GM19455 (cell line): ENCODE measurements at regions not wholly inside any gene's neighbourhood (a gene's known extent, or its start where the extent isn't known, plus 50 kb on each side); places are given as distances from the start of the nearest gene placed in this dataset.

Experiments
- ATAC-seq: cut with Tn5 transposase; IDR thresholded peaks from one replicate; pipeline ENCODE4 v1.9.1; 2021; ENCODE audit not compliant: unreplicated experiment

DNA sequence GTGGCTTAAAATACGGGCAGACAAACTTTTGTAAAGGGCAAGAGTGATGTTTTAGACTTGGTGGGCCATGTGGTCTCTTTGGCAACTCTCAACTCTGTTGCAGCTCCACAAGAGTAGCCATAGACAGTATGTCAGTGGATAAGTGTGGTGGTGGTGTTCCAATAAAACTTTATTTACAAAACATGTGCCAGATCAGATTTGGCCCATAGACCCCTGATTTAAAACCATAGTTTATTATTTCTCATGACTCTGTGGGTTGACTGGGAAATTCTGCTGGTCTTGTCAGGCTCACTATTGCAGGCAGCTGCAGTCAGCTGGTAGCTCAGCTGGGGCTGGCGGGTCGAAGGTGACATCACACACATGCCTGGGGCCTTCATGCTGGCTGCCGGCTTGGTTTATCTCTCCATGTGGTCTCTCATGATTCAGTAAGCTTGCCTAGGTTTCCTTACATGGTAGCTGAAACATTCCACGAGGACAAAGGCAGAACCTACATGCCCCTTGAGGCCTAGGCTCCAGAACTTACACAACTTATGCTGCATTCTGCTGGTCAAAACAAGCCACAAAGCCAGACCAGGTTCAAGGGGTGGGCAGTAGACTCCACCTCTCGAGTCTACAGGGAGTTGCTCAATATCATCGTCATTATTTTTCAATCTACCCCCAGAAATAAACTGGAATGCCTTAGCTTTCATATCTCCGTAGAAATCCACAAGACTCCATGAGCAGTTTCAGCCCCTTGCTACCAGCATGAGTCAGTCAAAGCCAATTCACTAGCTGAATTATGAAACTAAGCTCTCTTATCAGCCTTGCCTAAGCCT, 245.7 kb downstream of the WDR11 start:
- ATAC-seq = no peak

DNA sequence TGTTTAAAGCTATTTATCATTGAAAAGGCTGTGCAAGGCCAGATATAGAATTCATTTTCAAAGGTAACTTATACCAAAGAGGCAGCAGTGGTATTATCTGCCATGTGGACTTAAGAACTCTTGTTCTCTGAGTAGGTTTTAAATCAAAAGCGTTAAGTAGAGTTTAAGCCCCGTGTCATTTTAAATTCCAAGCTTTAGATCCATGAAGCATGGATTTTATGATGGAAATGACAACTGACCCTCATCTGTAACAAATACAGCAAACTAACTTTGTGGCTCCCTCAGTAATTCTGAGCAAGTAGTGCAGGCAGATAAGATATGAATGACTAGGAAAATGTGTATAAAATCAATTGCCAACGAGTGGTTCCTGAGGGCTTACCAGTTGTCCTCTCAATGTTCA, 247.0 kb downstream of the WDR11 start:
- ATAC-seq = no peak

DNA sequence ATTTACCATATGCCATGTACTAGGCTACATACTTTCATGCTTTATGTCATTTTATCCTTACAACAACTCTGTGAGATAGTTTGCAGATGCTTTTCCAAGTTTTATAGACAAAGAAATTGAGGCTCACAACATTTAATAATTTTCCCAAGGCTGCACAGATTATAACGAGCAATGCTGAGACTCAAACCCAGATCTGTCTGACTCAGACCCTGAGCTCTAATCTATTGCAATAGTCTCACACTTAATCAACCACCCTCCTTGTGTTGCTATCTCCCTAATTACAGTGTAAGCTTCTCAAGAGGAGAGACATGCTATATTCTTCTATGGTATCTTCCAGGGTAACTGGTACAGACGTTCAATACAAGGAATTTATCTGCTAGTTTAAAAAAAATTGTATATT, 247.6 kb downstream of the WDR11 start:
- no peak for ATAC-seq

DNA sequence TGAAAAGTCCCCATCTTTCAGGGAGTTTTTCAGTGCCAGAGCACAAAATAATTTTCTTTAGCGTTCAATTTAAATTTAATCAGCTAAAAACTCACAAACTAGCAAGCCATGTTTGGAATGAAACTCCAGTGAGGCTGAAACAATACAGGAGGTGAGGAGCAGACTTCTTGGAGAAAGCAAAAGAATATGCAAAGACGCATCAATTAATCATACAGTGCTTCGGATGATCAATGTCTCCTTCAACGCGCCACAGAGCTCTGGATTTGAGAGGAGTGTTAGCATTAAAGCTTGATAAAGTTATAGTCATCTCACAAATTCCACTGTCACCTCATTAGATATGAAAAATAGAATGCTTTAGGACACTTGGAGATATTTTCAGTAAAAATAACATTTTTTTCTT, 248.0 kb downstream of the WDR11 start:
- no peak for ATAC-seq

DNA sequence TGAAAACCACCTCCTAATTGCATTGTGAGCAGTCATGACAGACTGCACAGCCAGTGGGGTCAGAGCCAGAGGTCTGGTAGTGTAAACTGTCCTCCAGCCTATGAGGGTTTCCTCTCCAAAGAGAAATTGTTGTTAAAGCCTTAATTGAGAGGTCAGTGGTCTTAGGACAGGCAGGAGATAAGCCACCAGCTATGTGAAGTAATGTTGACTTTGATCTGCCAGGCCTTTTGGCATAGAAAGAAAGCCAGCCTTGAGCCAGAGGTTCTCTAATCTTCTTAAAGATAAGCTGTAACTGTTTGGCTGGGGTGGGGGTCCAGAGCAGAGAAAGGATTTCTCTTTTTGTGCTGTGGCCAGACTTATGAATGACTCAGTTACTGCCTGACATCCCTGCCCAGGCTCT, 248.4 kb downstream of the WDR11 start:
- ATAC-seq = no peak

DNA sequence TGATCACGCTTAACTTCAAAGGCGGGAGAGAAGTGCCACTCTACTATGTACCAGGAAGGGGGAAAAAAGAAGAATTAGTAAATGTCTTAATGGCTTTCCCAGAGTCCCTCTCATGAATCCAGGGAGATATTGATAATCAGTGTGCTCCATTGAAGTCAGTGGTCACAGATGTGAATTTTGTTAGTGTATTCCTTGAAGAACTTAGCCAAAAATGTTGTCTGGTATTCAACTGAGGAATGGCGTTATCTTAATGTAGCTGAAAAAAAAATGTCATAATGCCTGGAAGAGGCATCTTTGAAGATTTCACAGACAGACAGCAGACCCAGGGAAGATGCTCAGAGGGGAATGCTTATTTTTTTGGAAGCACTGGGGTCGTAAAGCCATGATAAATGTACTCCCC, 250.4 kb downstream of the WDR11 start:
- no peak for ATAC-seq

DNA sequence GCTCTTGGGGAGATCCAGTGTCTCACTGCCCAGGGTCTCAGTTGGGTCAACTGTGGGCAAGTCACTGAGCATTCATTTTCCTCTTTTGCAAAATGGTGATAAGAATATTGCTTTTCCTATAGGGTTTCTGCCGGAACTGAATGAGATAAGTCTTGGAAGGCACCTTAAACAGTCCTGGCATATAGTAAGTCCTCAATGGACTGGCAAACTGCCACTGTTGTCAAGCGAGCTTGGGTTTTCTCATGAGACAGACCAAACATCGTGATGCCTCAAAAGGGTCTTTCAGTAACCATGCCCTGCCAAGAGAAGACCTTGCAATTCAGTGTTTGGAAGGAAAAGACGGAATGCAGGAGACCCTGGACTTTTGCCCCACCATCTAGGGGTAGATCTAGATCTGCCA, 251.5 kb downstream of the WDR11 start:
- no peak for ATAC-seq

DNA sequence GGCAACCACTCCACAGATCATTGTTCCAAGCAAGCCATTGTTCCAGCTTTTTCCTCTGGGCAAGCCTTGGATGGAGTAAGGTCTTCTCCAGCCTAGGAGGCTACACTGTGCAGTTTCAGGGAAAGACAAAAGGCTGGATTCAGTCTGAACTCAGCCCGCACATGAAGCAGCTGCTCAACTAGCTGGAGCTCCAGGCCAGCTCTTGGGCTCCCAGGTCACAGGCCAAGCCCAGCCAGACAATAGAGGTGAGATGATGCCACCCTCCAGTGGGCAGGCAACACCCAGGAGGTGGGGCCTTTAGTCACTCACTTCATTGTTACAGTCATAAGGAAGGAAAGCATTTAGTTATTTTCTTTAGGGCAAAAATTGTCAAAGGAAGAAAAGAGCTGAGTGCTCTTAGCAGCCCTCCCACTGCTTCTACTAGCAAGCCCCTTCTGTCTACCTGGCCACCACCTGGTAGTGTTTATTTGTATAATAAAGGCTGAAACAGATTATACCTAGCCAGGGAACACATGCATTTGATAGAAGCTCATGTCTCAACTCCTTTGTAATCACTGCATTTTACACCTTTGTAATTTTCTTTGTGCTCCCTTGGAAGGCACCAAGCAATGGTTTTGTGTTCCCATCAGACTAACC, 253.4 kb downstream of the WDR11 start:
- ATAC-seq = no peak

DNA sequence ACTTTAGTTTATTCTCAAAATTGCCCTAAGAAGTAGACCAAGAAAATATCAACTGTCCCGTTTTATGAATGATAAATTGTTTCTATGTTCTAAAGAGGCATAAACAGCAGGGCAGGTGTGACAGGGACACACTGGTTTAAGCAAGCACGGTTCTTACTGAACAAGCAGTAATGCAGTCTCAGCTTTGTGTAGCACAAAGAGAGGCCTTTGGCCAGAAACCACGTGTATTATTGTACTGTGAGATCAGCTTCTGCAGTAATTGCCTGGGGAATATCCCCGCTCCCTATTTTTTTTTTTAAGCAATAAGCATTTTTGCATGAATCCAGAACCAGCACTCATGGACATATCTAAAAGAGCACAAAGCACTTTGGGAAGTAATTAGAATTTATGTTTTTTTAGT, 255.4 kb downstream of the WDR11 start:
- no peak for ATAC-seq

DNA sequence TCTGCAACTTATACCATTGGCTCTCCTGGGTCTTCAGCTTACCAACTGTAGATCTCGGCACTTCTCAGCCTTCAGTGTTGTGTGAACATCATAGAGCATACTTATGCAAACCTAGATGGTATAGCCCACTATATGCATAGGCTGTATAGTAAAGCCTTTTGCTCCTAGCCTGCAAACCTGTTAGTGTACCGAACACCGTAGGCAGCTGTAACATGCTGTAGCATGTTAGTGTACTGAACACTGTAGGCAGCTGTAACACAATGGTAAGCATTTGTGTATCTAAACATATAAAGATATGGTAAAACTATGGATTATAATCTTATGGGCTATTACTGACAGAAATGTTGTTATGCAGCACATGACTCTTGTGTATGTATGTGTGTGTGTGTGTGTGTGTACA, 256.9 kb downstream of the WDR11 start:
- ATAC-seq = no peak

DNA sequence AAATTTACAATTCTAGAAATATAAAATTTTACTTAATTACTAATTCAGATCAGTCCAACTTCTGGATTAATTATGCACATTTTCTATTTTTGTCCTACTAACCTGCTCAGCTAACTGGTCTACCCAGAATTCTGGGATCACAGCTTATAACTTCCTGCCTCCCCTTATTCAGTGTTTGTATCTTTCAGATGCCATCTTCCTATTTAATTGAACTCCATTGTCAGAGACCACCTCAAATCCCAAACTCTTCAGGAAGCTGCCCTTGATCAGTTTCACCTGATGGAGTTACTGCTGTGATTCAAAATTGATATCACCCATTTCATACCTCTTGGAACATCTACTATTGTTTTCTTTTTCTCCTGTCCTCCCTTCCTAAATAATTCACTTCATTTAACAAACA, 259.2 kb downstream of the WDR11 start:
- no peak for ATAC-seq

DNA sequence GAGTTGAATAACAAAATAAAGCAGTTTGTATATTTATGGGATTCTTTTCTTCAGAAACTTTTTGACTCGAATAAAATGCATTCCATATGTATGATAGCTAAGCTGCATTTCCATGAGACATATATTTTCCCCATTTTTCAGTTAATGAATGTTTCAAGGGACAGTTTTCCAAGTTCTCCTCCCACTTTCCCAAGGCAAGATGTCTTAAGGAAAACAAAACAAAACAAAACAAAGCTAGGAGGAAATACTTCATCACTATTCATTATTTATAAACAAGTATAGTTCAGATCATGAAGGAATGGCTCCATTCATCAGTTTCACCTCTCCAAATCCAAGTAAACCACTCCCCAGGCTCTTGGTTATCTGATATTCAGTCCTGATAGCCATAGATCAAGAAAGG, 261.0 kb downstream of the WDR11 start:
- ATAC-seq = no peak

DNA sequence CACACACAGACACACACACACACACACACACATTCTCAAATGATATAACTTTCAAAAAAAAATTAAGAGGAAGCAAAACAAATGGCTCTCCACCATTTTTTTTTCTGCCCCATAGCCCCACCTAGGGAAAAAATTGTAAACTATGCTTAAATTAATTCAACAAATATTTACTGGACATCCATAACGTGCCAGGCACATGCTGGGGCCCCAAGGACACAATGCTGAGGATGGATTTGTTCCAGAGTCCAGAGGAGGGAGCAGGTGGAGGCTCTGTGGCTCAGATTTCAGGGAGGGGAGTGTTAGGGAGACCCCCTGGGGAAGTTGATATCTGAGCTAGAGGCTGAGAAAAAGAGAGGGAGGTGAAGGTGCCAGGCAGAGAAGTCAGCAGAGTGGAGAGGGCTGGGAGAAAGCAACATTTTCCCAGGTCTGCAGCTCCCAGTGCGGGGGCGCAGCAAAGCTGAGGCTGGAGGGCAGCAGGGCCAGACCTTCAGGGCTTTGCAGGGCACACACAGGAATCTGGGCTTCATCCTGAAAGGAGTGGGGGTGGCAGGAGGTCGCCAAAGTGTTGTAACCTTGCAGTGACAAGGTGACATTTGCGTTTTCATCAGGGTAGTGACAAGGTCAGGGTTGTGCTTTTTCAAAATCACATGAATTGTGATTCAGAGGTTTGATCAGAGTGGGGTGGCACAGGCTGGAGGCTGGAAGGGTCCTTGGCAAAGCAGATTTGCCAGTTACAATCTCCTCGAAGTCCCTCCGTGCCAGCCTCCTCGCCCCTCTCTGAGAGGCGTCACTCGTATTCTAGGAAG, 261.6 kb downstream of the WDR11 start:
- no peak for ATAC-seq

DNA sequence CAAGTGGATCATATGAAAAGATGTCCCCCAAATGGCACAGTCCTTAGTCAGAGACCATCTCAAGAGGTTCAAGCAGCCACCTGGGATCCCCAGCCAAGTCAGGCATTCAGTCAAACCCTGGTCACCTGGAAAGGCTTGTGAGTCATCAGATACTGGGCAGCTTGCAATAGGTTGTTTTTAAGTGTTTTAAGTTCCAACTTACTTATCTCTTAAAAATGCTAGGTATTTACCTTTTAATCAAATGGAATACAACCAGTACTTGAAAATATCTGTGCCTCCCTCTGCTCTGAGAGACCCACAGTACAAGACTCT, 262.2 kb downstream of the WDR11 start:
- ATAC-seq = no peak

DNA sequence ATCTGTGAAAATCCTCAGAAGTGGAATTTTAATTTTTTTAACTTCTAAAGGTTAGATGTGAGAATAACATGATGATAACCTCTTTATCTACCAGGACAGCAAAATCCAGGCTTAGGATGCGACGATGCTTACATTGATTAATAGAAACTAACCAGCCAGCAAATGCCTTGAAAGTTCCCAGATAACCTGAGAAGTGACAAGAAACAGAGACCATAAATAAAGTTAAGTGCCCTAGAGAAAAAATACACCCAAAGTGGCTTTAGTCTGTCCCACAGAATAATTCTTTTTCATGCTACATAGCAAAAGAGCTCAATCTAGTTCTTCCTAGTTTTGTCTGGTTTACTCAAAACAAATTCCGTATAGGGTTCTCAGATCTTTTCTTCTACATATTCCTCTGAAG, 262.7 kb downstream of the WDR11 start:
- ATAC-seq = no peak

DNA sequence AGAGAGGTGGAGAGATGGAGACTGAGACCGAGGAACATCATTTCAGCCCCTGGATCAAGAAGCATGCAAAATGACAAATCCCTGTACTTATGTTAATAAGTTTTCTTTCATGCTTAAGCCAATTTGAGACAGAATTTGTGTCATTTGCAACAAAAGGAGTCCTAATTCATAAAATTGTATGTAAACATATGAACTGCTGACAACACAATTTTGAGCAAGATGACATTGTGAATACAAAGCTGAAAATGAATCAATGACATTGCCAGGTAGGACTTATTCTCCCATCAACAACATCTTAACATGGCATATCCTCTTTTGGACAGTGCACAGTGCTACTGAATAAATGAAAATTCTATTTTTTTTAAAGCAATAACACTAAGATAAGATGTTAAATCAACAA, 264.0 kb downstream of the WDR11 start:
- ATAC-seq = no peak

DNA sequence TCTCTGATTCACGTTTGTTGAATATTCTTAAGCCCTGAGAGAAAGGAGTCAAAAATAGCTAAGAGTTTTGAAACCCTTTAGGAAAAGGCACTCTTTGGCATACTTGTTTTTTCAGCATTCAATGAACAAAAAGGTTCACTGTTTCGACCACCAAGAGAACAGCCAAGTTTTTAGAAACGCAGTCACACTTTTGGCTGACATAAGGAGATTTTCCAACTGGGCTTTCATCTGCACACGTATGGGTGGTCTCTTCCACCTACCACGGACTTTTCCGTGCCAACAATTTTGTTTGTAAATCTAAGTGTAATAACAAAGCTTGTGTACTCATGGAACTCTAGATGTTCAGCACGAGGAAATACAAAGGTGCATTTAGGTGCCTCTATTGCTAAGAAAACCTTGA, 270.3 kb downstream of the WDR11 start:
- no peak for ATAC-seq

DNA sequence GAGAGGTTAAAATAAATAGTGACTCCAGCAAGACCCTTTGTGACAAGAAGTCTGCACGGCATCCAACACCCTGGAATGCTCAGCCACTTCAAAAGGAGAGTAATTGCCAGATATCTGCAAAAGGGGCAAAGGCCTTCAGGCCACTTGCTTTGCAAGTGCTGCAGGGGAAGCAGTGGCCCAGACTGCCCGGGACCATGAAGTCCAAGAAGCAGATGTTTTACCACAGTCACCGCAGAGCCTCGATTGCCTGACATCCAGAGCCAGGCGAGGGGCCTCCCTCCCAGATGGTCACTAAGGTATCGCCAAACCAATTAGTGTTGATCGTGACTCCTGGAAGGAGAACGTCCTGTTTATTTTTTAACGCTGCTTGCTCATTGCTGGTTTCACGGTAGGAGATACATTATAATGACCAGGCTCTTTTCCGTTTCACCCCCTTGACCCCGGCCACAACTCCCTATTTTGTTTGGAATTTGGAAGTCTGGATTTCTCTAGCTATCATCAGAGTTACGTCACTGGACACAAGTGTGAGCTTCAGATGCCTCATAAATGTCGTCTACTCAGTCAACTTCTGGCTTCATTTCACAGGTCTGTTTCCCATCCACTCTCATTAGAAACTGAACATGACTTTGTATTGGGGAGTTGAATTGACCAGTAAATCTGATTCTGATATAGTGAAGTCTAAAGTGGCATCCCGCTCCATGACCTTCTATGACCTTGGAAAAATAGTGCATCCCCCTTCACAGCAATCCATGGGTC, 276.2 kb downstream of the WDR11 start:
- no peak for ATAC-seq

DNA sequence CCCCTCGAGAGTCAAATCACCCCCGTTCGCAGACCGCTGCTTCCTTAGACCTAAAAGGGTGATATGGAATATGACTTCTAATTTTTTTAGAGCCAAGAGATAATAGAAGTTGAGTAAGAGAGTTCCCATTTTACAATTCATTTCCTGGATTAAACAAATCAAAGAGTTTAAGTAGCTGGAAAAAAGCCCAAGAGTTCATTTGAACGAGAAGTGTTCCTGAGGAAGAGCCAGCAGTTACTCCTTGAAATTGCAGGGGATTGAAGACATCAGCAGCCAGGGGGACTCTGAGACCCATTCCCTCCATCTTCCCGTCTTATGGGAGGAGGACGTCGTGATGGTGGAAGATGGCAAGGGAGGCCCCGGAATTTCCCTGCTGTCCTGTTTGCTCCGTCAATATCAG, 277.0 kb downstream of the WDR11 start:
- no peak for ATAC-seq

DNA sequence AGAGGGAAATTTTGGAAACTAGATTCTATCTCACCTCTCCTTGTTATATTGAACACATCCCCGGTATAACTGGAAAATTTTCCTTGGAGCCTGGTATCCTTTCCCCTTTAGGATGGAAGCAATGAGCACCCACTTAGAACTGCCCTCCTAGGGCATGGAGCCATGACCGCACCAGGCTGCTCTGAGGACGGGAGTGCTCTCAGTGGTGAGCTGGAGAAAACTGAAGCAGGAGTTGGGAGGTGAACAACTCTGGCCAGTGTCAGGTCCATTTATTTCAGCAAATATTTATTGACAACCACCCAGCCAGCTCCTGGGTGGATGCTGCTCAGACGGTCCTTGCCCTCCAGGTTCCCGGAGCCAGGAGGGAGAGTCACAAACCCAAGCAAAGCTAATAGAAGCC, 278.1 kb downstream of the WDR11 start:
- ATAC-seq = no peak

DNA sequence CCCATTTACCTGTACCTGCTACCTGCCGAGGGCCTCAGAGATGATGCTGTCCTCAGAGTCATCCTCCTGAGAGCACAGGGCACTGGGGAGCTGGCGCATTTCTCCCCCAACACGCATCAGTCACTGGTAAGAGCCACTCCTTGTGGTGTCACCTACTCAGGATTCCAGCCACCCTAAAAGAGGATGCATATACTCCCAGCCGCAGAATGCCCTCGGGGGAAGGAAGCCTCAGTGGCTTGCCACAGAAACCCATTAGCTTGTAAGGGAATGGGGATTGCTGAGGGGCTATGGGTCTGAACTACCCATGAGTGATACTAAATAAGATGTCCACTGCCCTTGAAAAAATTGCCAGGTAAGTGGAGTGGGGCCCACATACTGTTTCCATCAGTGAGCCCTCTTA, 279.2 kb downstream of the WDR11 start:
- no peak for ATAC-seq

DNA sequence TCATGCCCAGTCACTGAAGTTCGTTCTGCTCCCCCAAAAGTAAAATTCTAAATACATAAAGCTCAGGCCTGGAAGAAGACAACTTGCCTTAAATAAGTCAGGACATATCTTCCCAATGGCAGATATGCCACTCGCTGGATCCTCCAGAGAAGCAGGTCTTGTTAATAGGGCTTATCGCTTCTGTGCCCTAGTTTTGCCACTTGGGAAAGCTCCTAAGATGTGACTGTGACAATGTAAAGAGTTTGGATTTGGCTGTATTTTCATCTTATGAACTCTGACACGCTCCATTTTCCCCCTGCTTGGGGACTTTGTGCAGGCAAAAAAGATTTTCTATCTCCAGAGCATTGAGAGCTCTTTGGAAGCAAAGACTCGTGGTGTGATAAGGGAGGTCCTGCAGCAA, 279.9 kb downstream of the WDR11 start:
- ATAC-seq = no peak
